ENCODE measurements at regions not wholly inside any gene's neighbourhood (a gene's known extent, or its start where the extent isn't known, plus 50 kb on each side); places are given as distances from the start of the nearest gene placed in this dataset.
A peak's percentile ranks its signal among the peaks of the same experiment; 100 is the strongest.

DNA sequence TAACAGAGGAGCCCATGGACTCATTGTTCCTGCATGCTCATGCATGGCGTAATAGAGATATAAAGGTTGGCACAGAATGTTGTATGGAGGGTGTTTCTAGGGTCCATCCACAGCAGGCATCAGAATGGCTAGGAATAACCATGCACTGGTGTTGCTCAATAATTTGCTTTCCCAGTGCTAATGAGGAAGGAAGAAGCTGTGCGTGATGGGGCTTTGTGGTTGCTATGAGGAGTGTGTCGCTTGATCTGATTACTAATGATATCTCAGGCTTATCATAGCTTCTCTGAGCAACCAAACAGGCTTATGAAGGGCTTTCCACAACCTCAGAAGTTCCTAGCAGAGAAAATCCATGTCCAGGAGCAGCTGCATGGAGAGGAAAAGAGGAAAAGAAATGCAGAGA, 151.3 kb upstream of the TRPC7 start:
- Histone ChIP-seq H3K4me1 (ENCODE audit: insufficient read depth) (peaks cover 8% of the 10 kb centered on the region), H4K20me1 (replicated peaks; ENCODE audit: insufficient read depth) (no peaks in the 10 kb centered on the region), H3F3A (replicated peaks; ENCODE audit: low read depth) (no peaks in the 10 kb centered on the region), H3K79me2 (replicated peaks; ENCODE audit: insufficient read depth) (no peaks in the 10 kb centered on the region), H2AFZ (no peak overlapping the region), H3K27me3 (ENCODE audit: insufficient read depth) (no peaks in the 10 kb centered on the region), H3K4me3 (no peak overlapping the region), H3K4me2 (no peak overlapping the region), H3K27ac (ENCODE audit: low read depth) (no peak overlapping the region), H3K9me2 (ENCODE audit: insufficient read depth) (peaks cover 14% of the 10 kb centered on the region; the same call in 1 of the 2 replicates), H3K36me3 (ENCODE audit: insufficient read depth) (no peaks in the 10 kb centered on the region)
- no peak overlapping the region for H3K4me3 Mint-ChIP-seq
- TF ChIP-seq ZNF114 (CRISPR knock-in tag; IDR thresholded peaks at IDR 0.05) (no peak), POLR2AphosphoS5 (IDR thresholded peaks at IDR 0.05; ENCODE audit: low read depth) (no peak), JUNB (IDR thresholded peaks at IDR 0.05; ENCODE audit: unreplicated experiment) (no peak), EZH2 (IDR thresholded peaks at IDR 0.05; ENCODE audit: low read depth, unreplicated experiment) (no peak), CREB1 (CRISPR knock-in tag; IDR thresholded peaks at IDR 0.05; ENCODE audit: low read depth) (no peak), NANOG (IDR thresholded peaks at IDR 0.05; ENCODE audit: borderline replicate concordance) (no peak), EZH2phosphoT487 (IDR thresholded peaks at IDR 0.05; ENCODE audit: unreplicated experiment) (no peak), ZNF331 (CRISPR knock-in tag; IDR thresholded peaks at IDR 0.05; ENCODE audit: low read depth) (no peak), STAT1 (IDR thresholded peaks at IDR 0.05; ENCODE audit: unreplicated experiment) (no peak)
- TF ChIP-seq, protein P1, sequence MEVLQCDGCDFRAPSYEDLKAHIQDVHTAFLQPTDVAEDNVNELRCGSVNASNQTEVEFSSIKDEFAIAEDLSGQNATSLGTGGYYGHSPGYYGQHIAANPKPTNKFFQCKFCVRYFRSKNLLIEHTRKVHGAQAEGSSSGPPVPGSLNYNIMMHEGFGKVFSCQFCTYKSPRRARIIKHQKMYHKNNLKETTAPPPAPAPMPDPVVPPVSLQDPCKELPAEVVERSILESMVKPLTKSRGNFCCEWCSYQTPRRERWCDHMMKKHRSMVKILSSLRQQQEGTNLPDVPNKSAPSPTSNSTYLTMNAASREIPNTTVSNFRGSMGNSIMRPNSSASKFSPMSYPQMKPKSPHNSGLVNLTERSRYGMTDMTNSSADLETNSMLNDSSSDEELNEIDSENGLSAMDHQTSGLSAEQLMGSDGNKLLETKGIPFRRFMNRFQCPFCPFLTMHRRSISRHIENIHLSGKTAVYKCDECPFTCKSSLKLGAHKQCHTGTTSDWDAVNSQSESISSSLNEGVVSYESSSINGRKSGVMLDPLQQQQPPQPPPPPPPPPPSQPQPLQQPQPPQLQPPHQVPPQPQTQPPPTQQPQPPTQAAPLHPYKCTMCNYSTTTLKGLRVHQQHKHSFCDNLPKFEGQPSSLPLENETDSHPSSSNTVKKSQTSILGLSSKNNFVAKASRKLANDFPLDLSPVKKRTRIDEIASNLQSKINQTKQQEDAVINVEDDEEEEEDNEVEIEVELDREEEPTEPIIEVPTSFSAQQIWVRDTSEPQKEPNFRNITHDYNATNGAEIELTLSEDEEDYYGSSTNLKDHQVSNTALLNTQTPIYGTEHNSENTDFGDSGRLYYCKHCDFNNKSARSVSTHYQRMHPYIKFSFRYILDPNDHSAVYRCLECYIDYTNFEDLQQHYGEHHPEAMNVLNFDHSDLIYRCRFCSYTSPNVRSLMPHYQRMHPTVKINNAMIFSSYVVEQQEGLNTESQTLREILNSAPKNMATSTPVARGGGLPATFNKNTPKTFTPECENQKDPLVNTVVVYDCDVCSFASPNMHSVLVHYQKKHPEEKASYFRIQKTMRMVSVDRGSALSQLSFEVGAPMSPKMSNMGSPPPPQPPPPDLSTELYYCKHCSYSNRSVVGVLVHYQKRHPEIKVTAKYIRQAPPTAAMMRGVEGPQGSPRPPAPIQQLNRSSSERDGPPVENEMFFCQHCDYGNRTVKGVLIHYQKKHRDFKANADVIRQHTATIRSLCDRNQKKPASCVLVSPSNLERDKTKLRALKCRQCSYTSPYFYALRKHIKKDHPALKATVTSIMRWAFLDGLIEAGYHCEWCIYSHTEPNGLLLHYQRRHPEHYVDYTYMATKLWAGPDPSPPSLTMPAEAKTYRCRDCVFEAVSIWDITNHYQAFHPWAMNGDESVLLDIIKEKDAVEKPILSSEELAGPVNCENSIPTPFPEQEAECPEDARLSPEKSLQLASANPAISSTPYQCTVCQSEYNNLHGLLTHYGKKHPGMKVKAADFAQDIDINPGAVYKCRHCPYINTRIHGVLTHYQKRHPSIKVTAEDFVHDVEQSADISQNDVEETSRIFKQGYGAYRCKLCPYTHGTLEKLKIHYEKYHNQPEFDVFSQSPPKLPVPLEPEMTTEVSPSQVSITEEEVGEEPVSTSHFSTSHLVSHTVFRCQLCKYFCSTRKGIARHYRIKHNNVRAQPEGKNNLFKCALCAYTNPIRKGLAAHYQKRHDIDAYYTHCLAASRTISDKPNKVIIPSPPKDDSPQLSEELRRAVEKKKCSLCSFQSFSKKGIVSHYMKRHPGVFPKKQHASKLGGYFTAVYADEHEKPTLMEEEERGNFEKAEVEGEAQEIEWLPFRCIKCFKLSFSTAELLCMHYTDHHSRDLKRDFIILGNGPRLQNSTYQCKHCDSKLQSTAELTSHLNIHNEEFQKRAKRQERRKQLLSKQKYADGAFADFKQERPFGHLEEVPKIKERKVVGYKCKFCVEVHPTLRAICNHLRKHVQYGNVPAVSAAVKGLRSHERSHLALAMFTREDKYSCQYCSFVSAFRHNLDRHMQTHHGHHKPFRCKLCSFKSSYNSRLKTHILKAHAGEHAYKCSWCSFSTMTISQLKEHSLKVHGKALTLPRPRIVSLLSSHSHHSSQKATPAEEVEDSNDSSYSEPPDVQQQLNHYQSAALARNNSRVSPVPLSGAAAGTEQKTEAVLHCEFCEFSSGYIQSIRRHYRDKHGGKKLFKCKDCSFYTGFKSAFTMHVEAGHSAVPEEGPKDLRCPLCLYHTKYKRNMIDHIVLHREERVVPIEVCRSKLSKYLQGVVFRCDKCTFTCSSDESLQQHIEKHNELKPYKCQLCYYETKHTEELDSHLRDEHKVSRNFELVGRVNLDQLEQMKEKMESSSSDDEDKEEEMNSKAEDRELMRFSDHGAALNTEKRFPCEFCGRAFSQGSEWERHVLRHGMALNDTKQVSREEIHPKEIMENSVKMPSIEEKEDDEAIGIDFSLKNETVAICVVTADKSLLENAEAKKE (CRISPR knock-in tag; IDR thresholded peaks at IDR 0.05) = no peak
- TF ChIP-seq, protein P2, sequence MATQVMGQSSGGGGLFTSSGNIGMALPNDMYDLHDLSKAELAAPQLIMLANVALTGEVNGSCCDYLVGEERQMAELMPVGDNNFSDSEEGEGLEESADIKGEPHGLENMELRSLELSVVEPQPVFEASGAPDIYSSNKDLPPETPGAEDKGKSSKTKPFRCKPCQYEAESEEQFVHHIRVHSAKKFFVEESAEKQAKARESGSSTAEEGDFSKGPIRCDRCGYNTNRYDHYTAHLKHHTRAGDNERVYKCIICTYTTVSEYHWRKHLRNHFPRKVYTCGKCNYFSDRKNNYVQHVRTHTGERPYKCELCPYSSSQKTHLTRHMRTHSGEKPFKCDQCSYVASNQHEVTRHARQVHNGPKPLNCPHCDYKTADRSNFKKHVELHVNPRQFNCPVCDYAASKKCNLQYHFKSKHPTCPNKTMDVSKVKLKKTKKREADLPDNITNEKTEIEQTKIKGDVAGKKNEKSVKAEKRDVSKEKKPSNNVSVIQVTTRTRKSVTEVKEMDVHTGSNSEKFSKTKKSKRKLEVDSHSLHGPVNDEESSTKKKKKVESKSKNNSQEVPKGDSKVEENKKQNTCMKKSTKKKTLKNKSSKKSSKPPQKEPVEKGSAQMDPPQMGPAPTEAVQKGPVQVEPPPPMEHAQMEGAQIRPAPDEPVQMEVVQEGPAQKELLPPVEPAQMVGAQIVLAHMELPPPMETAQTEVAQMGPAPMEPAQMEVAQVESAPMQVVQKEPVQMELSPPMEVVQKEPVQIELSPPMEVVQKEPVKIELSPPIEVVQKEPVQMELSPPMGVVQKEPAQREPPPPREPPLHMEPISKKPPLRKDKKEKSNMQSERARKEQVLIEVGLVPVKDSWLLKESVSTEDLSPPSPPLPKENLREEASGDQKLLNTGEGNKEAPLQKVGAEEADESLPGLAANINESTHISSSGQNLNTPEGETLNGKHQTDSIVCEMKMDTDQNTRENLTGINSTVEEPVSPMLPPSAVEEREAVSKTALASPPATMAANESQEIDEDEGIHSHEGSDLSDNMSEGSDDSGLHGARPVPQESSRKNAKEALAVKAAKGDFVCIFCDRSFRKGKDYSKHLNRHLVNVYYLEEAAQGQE (IDR thresholded peaks at IDR 0.05; ENCODE audit: unreplicated experiment) = no peak
- TF ChIP-seq, protein P3, sequence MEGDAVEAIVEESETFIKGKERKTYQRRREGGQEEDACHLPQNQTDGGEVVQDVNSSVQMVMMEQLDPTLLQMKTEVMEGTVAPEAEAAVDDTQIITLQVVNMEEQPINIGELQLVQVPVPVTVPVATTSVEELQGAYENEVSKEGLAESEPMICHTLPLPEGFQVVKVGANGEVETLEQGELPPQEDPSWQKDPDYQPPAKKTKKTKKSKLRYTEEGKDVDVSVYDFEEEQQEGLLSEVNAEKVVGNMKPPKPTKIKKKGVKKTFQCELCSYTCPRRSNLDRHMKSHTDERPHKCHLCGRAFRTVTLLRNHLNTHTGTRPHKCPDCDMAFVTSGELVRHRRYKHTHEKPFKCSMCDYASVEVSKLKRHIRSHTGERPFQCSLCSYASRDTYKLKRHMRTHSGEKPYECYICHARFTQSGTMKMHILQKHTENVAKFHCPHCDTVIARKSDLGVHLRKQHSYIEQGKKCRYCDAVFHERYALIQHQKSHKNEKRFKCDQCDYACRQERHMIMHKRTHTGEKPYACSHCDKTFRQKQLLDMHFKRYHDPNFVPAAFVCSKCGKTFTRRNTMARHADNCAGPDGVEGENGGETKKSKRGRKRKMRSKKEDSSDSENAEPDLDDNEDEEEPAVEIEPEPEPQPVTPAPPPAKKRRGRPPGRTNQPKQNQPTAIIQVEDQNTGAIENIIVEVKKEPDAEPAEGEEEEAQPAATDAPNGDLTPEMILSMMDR (conservative IDR thresholded peaks at IDR 0.05; ENCODE audit: low read depth in 2 of 2) = no peak
- TF ChIP-seq, protein P4, sequence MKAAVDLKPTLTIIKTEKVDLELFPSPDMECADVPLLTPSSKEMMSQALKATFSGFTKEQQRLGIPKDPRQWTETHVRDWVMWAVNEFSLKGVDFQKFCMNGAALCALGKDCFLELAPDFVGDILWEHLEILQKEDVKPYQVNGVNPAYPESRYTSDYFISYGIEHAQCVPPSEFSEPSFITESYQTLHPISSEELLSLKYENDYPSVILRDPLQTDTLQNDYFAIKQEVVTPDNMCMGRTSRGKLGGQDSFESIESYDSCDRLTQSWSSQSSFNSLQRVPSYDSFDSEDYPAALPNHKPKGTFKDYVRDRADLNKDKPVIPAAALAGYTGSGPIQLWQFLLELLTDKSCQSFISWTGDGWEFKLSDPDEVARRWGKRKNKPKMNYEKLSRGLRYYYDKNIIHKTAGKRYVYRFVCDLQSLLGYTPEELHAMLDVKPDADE (IDR thresholded peaks at IDR 0.05) = no peak
- ATAC-seq (no peak; the same call in 2 of the 3 replicates), DNase-seq (ENCODE audit: low spot score) (no peak)
- H3K27me3 Mint-ChIP-seq (ENCODE audit: insufficient read depth, low read depth, poor library complexity) = peaks cover 2% of the 10 kb centered on the region
- no peaks in the 10 kb centered on the region for H3K9me3 Mint-ChIP-seq
- peak overlapping the region; percentile 67; the same call in 1 of the 2 replicates for H3K27ac Mint-ChIP-seq
- peaks cover 6% of the 10 kb centered on the region; the same call in 1 of the 3 replicates for H3K36me3 Mint-ChIP-seq (ENCODE audit: low read depth)
- H3K4me1 Mint-ChIP-seq = peaks cover 45% of the 10 kb centered on the region

Measured in GM23338 (cell line).